GM21526 (cell line): ENCODE measurements at regions not wholly inside any gene's neighbourhood (a gene's known extent, or its start where the extent isn't known, plus 50 kb on each side); places are given as distances from the start of the nearest gene placed in this dataset.
"Not testable (repeated sequence)": the region's sequence is repeated elsewhere in the genome, so short reads cannot be mapped to it uniquely, and the experiment has no call there.

Experiments used
- ATAC-seq: cut with Tn5 transposase; IDR thresholded peaks from one replicate; pipeline ENCODE4 v1.9.1; 2021; ENCODE audit warnings: moderate library complexity; ENCODE audit not compliant: unreplicated experiment, low FRiP score

DNA sequence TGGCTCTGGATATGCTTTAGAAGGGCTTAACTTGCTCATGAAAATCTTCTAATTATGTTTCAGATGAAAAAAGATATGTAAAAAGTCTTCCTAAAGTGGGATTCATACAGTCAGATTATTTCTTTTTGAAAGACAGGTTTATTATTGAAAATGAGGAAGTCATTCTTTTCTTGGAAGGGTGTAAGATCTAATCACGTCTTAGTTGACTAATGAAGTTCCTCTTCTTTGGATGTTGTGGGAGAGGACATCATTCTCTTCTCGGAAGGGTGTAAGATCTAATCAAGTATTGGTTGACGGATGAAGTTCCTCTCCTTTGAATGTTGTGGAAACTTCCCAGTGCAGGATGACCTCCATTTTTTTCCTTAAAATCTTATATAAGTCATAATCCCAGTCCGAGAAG, 74.9 kb downstream of the ALG10 start:
- ATAC-seq = no peak

DNA sequence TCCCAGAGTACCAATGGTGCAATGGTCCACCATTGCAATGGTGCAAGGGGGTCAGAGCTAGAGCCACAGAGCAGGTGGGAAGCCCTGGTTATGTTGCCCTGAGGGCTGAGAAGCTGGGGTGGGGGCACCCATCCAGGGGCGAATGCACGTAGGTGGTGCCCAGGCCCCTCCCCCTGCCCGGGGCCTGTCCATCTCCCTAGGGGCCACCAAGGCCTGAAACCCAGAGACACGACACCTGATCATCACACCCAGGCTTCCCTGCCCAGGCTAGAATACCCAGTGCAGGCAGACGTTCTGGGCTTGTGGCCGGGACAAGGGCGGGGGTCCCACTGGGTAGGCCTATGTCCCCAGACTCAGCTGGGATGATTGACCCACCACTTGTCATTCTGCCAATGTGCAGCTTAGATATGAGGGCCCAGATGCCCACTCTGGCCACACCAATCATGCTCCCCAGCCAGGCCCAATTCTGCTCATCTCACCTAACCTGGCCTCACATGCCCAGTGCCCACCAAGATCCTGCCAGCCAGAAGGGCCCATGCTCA, 83.2 kb downstream of the ALG10 start:
- no peak for ATAC-seq

DNA sequence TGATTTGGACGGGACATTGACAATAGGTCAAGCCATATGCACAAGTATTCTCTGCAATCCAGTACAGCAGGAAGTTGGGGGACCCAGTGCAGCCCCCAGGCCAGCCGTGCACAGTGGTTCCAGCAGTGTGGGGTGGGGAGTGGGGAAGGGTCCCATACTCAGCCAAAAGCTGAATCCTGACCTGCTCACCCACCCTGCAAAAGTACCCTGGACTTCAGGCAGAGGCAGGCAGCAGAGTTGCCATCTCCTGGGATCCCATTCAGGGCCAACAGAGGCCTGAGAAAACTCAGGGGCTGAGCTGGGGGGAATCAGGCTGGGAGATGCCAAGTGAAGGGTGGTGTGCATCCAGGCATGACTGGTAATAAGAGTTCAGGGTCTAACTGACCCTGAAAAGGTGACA, 83.9 kb downstream of the ALG10 start:
- ATAC-seq = no peak

DNA sequence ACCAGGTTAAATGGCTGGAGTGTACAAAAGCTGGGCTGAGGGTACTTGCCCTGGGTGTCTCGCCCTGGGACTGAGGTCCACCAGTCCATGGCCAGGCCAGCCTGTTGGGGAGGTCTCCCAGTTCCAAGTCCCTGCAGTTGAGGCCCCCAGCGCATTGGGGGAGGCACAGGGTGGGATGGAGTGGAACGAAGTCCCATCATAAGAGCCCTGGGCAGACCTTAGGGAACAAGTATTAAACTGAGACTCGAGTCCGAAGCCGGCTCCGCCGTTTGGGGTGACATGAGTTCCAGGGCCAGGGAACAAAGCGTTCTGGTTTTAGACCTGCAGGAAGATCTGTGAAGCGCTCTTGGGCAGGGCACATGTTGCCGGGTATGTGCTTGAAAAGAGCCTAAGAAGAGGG, 84.7 kb downstream of the ALG10 start:
- no peak for ATAC-seq

GRCh38 chr12:34107781-34108404, 85.6 kb downstream of the ALG10 start:
- no peak for ATAC-seq

GRCh38 chr12:34108405-34108803, 86.1 kb downstream of the ALG10 start:
- ATAC-seq = no peak

GRCh38 chr12:34108967-34109366, 86.7 kb downstream of the ALG10 start:
- ATAC-seq = no peak

DNA sequence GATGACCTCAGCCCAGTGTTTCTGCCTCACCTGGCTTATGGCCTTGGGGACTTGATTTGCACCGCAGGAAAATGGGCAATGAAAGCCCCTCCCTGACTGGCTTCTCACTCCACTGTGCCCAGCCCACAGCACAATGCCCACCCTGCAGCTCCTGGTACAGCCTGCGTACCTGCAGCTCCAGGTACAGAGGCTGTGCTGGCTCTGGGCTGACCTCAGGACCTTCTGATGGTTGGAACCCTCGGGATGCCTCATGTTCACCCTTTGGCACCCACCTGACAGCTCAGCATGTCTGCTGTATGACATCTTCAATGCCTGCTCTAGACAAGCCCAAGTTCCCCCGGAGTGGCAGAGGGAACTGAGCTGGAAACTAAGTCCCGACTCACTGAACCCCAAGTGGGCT, 87.1 kb downstream of the ALG10 start:
- no peak for ATAC-seq

DNA sequence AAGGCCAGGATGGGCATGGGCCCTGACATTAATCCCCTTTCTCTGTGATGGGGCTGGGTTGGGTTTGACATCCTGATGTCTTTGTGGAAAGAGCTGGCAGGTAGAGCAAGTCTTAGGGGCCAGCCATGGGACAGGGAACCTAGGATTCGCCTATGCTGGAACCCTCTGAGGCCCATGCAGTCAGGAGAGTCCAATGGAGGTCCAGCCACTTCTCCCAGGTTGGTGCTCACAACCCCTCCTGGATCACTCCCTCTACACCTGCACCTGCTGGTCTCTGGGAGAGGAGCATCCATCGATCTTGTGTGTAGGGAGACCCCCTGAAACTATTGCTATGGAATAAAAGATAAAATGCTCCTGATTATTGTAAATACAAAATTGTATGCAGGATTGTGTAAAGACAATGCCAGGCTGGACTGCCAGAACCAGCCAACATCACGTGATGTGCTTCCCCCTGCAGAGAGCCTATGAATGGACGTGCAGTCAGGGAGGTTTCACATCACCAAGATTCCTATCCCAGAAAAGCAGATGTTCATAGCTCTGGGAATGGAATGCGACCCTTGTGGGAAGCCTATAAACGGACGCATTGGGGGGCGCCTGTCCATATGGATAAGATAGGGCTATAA, 87.7 kb downstream of the ALG10 start:
- ATAC-seq = not testable (repeated sequence)

DNA sequence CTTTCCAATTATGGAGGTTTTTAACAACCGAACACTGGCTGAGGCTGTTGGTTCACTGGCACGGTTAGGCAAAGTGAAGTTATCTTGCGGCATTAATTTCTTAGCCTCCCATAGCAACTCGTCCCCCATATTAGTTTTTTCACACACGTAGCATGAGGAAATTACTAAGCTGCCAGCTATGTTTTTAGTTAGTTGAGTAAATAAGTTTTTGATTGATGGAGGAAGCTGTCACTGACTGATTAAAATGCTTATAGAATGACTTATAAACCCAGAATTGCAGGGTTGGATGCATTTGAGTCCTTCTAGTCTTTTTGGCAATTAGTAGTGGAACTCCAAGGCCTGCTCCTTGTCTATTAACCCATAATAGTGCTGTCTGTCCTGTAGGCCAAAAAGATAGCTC, 97.1 kb downstream of the ALG10 start:
- no peak for ATAC-seq

GRCh38 chr12:34121360-34121759, 99.1 kb downstream of the ALG10 start:
- no peak for ATAC-seq

- peak; percentile 56 for ATAC-seq
Observed at GRCh38 chr12:34123092-34123491, 100.8 kb downstream of the ALG10 start.

GRCh38 chr12:34124608-34125007, 102.3 kb downstream of the ALG10 start:
- ATAC-seq = no peak

GRCh38 chr12:34126239-34126641, 103.9 kb downstream of the ALG10 start:
- no peak for ATAC-seq

DNA sequence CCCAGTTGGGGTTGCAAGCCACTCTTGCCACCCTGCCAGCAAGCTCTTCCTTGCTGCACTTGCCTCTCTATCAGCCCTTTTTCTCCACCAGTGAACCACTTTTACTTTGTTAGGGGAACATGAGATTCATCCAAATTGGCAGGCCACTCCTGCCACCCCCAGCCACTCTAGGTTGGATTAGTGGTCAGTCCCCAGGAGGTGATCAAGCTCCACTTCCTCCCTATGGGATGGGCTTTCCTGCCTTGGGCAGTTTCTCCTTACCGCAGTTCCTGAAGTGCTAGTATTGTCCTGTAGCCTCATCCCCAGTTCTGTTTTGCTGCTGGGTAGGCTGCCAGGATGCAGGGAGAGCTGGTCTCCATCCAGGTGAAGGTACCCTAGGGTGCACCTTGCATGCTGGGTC, 104.5 kb downstream of the ALG10 start:
- no peak for ATAC-seq

GRCh38 chr12:34127379-34127778, 105.1 kb downstream of the ALG10 start:
- not testable (repeated sequence) for ATAC-seq

GRCh38 chr12:34142430-34142829, 120.1 kb downstream of the ALG10 start:
- ATAC-seq = no peak

DNA sequence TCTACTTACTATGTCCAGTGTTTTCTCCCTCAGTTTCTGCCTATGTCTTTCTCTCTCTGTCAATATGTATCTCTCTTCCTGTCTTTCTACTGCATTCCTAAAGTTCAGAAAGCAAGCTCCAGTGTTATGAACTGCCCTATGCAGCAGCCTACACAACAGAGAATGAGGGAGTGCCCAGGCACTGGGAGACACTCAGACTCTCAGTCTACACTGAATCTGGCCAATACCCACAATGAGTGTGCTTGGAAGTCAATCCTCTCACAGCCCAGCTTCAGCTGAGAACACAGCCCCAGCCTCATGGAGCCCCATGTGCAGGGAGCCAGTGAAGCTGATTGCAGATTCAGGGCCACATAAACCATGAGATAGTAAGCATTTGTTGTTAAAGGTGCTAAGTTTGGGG, 128.7 kb downstream of the ALG10 start:
- no peak for ATAC-seq

GRCh38 chr12:34163443-34163842, 141.1 kb downstream of the ALG10 start:
- ATAC-seq = no peak

DNA sequence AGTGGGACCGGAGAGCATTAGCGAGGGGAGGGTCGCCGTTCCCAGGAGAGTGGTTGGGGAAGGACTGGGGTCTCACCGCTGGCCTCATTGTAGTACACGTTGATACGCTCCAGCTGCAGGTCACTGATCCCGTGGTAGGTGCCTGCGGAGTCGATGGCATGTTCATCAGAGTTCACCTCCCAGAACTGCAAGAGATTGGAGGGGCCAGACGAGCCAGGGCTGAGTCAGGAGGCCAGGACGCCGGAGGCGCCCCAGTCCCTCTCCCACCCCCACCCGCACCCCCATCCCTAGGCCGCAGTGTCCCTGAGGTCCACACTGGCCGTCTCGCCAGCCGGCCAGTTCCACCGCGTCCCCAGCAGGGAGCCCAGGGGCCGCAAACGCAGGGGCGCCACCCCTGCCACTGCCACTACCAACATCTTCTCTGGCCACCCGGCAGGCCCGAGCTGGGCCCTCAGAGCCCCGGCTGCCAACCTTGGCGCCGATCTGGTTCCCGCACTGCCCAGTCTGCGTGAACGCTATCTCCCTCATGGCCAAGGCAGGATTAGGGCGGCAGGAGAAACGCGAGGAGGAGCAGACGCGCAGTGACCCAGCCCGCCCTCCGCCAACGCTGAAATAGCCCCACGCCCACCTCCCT, 144.2 kb downstream of the ALG10 start:
- ATAC-seq = no peak

DNA sequence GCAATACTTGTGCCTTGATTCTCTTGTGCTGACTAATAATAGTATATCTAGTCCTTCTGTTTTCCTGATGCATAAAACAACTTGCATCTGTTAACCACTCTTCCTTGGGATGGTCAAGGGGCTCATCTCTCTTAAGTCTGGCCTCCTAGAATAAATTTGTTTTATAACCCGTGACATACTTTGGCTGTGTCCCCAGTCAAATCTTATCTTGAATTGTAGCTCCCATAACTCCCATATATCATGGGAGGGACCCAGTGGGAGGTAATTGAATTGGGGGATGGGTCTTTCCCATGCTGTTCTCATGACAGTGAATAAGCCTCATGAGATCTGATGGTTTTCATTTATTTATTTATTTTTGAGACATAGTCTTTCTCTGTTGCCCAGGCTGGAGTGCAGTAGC, 146.2 kb downstream of the ALG10 start:
- ATAC-seq = not testable (repeated sequence)

DNA sequence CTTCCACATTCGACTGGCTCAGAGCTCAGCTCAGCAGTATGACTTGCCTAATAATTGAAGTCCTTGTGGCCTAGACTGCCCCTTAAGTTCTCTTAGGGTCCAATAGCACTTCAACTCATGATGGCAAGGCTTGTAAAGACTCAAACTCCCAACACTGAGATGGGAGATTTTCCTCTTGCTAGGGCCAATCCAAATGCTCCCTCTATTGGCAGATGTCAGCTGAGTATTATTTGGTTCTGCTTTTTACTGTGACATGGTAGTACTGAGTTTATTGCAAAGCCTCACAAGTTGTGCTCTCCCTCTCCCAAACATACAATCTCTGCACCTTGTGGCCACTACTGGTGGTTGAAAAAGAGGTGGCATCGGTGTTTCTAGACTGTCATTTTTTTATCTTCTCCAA, 164.2 kb downstream of the ALG10 start:
- ATAC-seq = no peak
